HUES48 (cell line): ENCODE measurements at regions not wholly inside any gene's neighbourhood (a gene's known extent, or its start where the extent isn't known, plus 50 kb on each side); places are given as distances from the start of the nearest gene placed in this dataset.

ENCODE experiments used
- H3K27ac ChIP-seq: one replicate; pipeline ENCODE4 v1.7.0; 2013; ENCODE audit warnings: low read depth, low read length, inconsistent platforms
- H3K27me3 ChIP-seq: 2 replicates; pipeline ENCODE4 v1.6.1; 2013; ENCODE audit warnings: mild to moderate bottlenecking, low read length; ENCODE audit not compliant: control insufficient read depth, insufficient read depth
- H3K36me3 ChIP-seq: 2 replicates; pipeline ENCODE4 v1.6.1; 2013; ENCODE audit warnings: low read length; ENCODE audit not compliant: control insufficient read depth, insufficient read depth
- H3K4me1 ChIP-seq: 2 replicates; pipeline ENCODE4 v1.6.1; 2013; ENCODE audit warnings: mild to moderate bottlenecking, low read length; ENCODE audit not compliant: control insufficient read depth, insufficient read depth
- H3K4me3 ChIP-seq: 2 replicates; pipeline ENCODE4 v1.5.1; 2013; ENCODE audit warnings: mild to moderate bottlenecking, low read depth, low read length
- H3K9ac ChIP-seq: 2 replicates; pipeline ENCODE4 v1.6.1; 2013; ENCODE audit warnings: mild to moderate bottlenecking, low read depth, low read length, moderate library complexity
- H3K9me3 ChIP-seq: 2 replicates; pipeline ENCODE4 v1.6.1; 2013; ENCODE audit warnings: low read length; ENCODE audit not compliant: control insufficient read depth, insufficient read depth

DNA sequence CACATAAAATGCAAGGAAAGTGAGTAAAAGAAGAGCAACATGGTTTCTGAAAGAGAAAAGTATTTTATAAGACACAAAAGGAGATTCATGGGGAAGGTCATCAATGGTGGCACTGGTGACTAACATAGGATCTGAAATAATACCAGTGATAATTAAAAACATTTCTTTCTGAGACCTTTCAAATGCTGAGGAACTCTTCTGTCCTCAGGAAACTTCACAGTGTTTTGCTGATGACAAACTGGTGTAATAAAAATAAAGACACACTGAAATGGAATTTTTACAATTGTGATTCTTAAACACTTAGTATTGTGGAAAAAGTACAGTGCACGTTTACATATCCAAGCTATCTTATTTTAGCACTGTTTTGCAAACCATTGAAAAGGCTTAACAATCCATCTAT, 80.4 kb upstream of the ZBTB20 start:
- Histone ChIP-seq H3K9ac (no peak overlapping the region), H3K36me3 (no peaks in the 10 kb centered on the region), H3K27me3 (no peaks in the 10 kb centered on the region), H3K27ac (no peak overlapping the region), H3K9me3 (no peaks in the 10 kb centered on the region), H3K4me3 (no peak overlapping the region), H3K4me1 (no peaks in the 10 kb centered on the region)

DNA sequence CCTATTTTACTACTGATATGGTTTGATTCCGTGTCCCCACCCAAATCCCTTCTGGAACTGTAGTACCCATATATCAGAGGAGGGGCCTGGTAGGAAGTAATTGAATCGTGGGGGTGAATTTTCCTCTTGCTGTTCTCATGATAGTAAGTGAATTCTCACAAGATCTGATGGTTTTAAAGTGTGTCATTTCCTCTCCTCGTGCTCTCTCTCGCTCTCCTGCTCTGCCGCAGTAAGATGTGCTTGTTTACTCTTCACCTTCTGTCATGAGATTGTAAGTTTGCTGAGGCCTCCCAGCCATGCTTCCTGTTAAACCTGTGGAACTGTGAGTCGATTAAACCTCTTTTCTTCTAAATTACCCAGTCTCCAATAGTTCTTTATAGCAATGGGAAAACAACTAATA, 81.2 kb upstream of the ZBTB20 start:
- Histone ChIP-seq H3K9me3 (no peaks in the 10 kb centered on the region), H3K4me1 (no peaks in the 10 kb centered on the region), H3K36me3 (no peaks in the 10 kb centered on the region), H3K27me3 (no peaks in the 10 kb centered on the region), H3K27ac (no peak overlapping the region), H3K9ac (no peak overlapping the region), H3K4me3 (no peak overlapping the region)

DNA sequence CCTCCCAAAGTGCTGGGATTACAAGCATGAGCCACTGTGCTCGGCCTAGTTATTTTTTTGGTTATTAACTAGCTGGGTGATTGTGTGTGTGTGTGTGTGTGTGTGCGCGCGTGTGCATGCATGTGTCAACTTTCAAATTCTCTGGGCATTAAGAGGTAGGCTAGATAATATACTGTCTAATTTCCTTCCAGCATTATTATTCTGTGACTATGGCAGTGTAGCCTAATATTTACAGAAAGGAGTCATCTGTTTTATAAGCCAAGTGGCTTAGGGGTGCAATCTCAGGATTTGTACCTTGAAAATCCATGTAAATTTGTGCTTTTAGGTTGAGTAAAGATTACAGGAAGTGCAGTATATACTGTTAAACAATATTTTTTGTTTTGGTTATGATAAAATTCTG, 85.1 kb upstream of the ZBTB20 start:
- Histone ChIP-seq H3K9me3 (no peaks in the 10 kb centered on the region), H3K36me3 (no peaks in the 10 kb centered on the region), H3K27ac (no peak overlapping the region), H3K9ac (no peak overlapping the region), H3K4me3 (no peak overlapping the region), H3K27me3 (no peaks in the 10 kb centered on the region), H3K4me1 (no peaks in the 10 kb centered on the region)

DNA sequence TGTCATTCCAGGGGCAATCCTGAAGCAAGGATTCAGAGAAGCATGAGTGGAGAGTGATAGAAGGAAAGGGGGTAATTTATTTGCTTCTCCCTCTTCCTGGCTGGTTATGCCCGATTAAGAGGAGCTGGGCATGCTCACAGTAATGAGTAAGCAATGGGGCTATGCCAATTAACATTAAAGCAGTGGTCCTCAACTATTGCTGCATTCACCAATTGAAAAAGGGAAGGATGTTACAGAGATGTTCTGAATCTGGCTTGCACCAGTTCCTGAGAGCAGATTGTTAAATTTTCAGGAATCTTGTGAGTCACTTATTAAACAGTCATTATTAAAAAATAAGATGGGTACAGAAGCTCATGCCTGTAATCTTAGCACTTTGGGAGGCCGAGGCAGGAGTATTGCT, 85.9 kb upstream of the ZBTB20 start:
- Histone ChIP-seq H3K9me3 (no peaks in the 10 kb centered on the region), H3K27me3 (no peaks in the 10 kb centered on the region), H3K4me3 (no peak overlapping the region), H3K9ac (no peak overlapping the region), H3K27ac (no peak overlapping the region), H3K4me1 (no peaks in the 10 kb centered on the region), H3K36me3 (no peaks in the 10 kb centered on the region)

DNA sequence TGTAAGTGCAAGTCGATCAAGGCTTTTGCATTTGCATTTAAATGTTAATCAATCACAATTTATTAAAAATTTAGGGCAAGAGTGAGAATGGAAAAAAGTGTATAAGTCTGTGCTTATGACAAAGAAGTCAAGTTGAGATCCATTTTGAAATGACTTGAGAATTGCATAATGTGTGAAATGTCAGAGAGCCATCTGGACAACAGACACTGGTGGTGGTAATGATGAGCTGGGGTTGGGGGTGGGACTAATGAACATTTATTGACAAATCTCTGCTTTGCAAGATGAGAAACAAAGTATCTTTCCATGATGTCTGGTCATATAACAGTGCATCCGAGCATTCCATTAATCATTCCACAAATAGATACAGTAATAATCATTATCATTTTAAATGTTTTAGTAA, 89.4 kb upstream of the ZBTB20 start:
- H3K4me1 ChIP-seq: no peaks in the 10 kb centered on the region
- no peak overlapping the region for H3K4me3 ChIP-seq
- no peaks in the 10 kb centered on the region for H3K9me3 ChIP-seq
- no peaks in the 10 kb centered on the region for H3K36me3 ChIP-seq
- no peak overlapping the region for H3K27ac ChIP-seq
- H3K9ac ChIP-seq: no peak overlapping the region
- H3K27me3 ChIP-seq: no peaks in the 10 kb centered on the region

DNA sequence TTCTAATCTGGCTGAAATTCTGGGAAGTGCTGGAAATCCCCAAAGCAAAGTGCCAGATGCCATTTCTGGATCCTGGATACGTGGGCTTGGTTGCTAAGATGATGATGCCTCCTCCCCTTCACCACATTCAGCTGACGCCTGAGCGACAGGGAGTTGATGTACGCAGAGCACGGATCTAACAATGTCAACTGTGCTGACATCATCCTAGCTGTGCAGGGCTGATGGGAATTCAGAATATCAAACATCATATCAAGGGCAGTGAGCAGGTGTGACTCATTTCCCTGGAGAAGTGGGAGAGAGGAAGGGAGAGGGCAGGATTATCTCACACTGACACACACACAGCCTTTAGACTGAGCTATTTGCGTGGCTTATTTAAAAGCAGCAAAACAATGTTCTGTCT, 92.6 kb upstream of the ZBTB20 start:
- Histone ChIP-seq H3K27ac (no peak overlapping the region), H3K9ac (no peak overlapping the region), H3K36me3 (no peaks in the 10 kb centered on the region), H3K27me3 (no peaks in the 10 kb centered on the region), H3K9me3 (peaks cover 2% of the 10 kb centered on the region; the same call in 1 of the 2 replicates), H3K4me1 (no peaks in the 10 kb centered on the region), H3K4me3 (no peak overlapping the region)

DNA sequence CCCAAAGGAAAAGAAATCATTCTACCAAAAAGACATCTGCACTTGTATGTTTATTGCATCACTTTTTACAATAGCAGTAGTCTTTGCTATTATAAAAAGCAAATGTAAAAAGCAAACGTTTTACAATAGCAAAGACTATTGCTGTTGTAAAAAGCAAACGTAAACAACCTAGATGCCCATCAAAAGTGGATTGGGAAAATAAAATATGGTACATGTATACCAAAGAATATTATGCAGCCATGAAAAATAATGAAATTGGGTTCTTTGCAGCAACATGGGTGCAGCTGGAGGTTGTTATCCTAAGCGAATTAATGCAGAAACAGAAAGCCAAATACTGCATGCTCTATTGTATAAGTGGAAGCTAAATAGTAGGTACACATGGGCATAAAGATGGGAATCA, 97.3 kb upstream of the ZBTB20 start:
- no peak overlapping the region for H3K27ac ChIP-seq
- no peaks in the 10 kb centered on the region for H3K36me3 ChIP-seq
- no peaks in the 10 kb centered on the region for H3K4me1 ChIP-seq
- no peak overlapping the region for H3K4me3 ChIP-seq
- peaks cover 2% of the 10 kb centered on the region; the same call in 1 of the 2 replicates for H3K9me3 ChIP-seq
- no peak overlapping the region for H3K9ac ChIP-seq
- no peaks in the 10 kb centered on the region for H3K27me3 ChIP-seq

DNA sequence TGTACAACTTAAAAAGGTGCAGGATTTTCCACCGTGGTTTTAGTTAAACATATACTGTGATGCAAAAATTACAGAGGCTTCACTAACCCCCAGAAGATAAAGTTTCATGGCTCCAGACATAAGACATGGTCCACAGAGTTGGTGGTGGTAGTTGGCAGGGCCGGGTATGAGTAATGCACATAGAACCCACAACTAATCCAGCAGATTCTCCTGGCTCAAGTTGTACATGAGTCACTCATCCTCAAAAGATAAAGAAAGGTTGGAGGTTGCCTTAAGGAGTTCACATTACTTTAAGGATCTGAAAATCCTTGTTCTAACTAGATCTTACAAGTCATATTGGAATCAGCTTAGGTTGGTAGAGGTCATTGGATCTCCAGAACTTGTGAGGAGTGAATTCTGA, 98.3 kb upstream of the ZBTB20 start:
- no peak overlapping the region for H3K27ac ChIP-seq
- H3K27me3 ChIP-seq: no peaks in the 10 kb centered on the region
- no peaks in the 10 kb centered on the region for H3K4me1 ChIP-seq
- no peaks in the 10 kb centered on the region for H3K36me3 ChIP-seq
- peaks cover 2% of the 10 kb centered on the region; the same call in 1 of the 2 replicates for H3K9me3 ChIP-seq
- H3K4me3 ChIP-seq: no peak overlapping the region
- no peak overlapping the region for H3K9ac ChIP-seq

DNA sequence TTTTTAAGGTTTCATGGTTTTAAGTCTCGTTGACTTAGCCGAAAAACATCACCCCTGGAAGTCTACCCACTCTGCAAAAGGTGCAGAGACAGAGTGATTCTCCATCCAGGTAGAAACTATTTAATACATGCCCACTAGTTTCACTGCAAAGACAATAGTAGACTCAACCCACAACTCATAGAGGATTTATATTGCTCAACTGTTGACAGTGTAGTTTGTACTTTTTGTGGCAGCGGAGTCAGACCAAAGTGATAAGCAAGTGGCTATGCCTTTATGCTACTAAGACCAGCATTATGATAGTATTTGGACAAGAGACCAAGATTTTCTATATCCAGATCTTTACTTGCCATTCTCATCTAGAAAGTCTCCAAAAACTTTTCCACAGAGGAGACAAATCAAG, 98.8 kb upstream of the ZBTB20 start:
- no peak overlapping the region for H3K4me3 ChIP-seq
- H3K27ac ChIP-seq: no peak overlapping the region
- no peaks in the 10 kb centered on the region for H3K36me3 ChIP-seq

DNA sequence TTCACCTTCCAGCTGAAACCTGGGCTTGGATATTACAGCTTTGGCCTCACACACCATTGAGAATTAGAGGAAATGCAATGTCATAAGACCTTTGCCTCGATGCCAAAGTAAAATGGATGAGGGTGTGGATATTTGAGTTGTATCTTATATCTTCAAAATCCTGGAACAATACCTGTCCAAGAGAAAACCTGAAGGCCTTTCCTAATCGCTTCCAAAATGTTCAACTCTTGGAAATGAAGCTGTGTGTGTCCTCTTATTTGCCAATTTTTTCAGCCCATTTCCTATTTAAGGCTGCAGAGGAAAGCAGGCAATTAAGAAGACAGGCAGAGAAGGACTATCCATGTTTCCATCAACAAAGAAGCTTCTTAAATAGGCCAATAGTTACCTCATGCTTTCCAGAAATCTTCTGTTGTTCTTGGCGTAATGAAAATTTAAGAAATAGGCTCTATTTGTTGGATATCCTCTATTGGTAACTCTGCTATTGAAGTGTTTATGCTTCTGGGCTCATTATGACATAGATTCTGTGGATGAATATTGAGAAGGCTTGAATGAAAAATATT, 99.5 kb upstream of the ZBTB20 start:
- H3K4me1 ChIP-seq: no peaks in the 10 kb centered on the region
- H3K9me3 ChIP-seq: peaks cover 2% of the 10 kb centered on the region; the same call in 1 of the 2 replicates
- no peak overlapping the region for H3K4me3 ChIP-seq
- H3K27ac ChIP-seq: no peak overlapping the region
- no peaks in the 10 kb centered on the region for H3K36me3 ChIP-seq
- no peak overlapping the region for H3K9ac ChIP-seq
- no peaks in the 10 kb centered on the region for H3K27me3 ChIP-seq

More for the DNA sequence above, 98.8 kb upstream of the ZBTB20 start:
- Histone ChIP-seq H3K4me1 (no peaks in the 10 kb centered on the region), H3K9me3 (peaks cover 2% of the 10 kb centered on the region; the same call in 1 of the 2 replicates), H3K9ac (no peak overlapping the region), H3K27me3 (no peaks in the 10 kb centered on the region)

DNA sequence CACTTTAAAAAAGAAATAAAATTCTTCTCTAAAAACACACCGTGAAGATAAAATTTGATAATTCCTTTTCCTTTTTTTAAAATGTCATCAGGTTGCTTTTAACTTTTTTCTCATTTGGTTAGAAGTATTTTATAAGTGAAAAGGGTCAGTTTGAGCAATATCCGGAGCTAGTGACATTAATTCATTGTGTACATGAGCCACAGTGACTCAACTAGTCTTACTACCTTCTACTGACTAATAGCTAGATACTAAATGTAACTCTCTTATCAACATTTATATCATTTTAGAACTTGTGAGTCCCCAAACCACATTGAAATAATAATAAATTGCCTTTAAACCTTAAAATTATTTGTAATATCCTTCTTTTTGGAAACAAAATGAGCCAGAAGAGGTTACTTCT, 101.2 kb upstream of the ZBTB20 start:
- Histone ChIP-seq H3K9ac (no peak overlapping the region), H3K4me1 (no peaks in the 10 kb centered on the region)

DNA sequence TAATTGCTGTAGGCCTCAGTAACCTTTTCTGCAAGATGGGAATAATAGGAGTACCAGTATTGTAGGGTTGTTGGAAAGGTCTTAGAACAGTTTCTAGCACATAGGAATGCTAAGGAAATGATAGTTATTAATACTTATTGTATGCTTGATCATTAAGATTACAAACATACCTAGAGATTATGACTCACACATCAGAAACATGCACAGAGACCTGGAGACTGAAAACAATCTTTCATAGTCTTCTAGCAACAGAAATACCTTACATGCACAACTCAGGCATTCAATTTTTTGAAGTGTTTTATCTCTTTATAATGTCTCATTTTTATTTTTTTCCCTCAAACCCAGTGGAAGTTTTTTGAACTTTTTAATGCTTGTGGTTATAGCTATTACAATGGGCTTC, 104.4 kb upstream of the ZBTB20 start:
- Histone ChIP-seq H3K4me3 (no peak overlapping the region), H3K9me3 (no peaks in the 10 kb centered on the region), H3K4me1 (no peaks in the 10 kb centered on the region), H3K27ac (no peak overlapping the region), H3K36me3 (no peaks in the 10 kb centered on the region), H3K9ac (no peak overlapping the region), H3K27me3 (no peaks in the 10 kb centered on the region)

More for the DNA sequence above, 101.2 kb upstream of the ZBTB20 start:
- Histone ChIP-seq H3K9me3 (peaks cover 2% of the 10 kb centered on the region; the same call in 1 of the 2 replicates), H3K36me3 (no peaks in the 10 kb centered on the region), H3K27ac (no peak overlapping the region), H3K27me3 (no peaks in the 10 kb centered on the region), H3K4me3 (no peak overlapping the region)
